ENCODE measurements at regions not wholly inside any gene's neighbourhood (a gene's known extent, or its start where the extent isn't known, plus 50 kb on each side); places are given as distances from the start of the nearest gene placed in this dataset.

DNA sequence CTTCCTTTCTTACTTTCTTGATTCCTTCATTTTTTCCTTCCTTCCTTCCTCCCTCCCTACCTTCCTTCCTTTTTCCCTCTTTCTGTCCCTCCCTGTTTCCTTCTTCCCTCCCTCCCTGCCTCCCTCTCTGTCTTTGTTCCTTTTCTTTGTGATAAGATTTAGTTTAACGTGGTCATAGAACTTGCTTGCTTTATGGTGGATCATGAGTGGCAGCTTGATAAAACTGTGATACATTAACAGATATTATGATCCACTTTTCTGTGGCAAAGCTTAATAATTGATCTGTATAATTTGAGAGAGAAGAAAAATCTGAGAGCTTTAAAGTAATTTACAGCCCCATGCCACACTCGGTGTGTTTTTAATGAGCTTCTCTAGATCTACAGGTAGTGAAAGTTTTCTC, 280.5 kb downstream of the RNF144B start:
- TF ChIP-seq, protein P1, sequence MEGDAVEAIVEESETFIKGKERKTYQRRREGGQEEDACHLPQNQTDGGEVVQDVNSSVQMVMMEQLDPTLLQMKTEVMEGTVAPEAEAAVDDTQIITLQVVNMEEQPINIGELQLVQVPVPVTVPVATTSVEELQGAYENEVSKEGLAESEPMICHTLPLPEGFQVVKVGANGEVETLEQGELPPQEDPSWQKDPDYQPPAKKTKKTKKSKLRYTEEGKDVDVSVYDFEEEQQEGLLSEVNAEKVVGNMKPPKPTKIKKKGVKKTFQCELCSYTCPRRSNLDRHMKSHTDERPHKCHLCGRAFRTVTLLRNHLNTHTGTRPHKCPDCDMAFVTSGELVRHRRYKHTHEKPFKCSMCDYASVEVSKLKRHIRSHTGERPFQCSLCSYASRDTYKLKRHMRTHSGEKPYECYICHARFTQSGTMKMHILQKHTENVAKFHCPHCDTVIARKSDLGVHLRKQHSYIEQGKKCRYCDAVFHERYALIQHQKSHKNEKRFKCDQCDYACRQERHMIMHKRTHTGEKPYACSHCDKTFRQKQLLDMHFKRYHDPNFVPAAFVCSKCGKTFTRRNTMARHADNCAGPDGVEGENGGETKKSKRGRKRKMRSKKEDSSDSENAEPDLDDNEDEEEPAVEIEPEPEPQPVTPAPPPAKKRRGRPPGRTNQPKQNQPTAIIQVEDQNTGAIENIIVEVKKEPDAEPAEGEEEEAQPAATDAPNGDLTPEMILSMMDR (IDR thresholded peaks at IDR 0.05), result no peak
- TF ChIP-seq ZFX (IDR thresholded peaks at IDR 0.05; ENCODE audit: borderline replicate concordance), result no peak
